ENCODE measurements at regions not wholly inside any gene's neighbourhood (a gene's known extent, or its start where the extent isn't known, plus 50 kb on each side); places are given as distances from the start of the nearest gene placed in this dataset.

DNA sequence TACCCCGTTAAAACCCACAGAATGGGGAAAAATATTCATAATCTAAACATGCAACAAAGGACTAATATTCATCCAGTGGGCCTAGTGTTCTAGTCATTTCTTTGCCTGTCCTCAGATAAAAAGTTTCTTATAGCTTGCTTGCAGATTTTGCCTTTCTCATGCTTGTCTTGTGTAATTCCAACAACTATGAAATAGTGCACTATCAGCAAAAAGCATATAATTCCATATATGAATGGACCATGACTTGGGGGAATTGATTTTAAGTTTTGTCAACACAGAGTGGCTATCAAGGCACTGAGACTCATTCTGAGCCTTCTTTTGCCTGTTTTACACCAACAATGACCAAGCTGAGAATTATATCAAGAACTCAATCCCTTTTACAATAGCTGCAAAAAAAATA is 278.6 kb upstream of the GPR149 start:
- TF ChIP-seq, protein P1, sequence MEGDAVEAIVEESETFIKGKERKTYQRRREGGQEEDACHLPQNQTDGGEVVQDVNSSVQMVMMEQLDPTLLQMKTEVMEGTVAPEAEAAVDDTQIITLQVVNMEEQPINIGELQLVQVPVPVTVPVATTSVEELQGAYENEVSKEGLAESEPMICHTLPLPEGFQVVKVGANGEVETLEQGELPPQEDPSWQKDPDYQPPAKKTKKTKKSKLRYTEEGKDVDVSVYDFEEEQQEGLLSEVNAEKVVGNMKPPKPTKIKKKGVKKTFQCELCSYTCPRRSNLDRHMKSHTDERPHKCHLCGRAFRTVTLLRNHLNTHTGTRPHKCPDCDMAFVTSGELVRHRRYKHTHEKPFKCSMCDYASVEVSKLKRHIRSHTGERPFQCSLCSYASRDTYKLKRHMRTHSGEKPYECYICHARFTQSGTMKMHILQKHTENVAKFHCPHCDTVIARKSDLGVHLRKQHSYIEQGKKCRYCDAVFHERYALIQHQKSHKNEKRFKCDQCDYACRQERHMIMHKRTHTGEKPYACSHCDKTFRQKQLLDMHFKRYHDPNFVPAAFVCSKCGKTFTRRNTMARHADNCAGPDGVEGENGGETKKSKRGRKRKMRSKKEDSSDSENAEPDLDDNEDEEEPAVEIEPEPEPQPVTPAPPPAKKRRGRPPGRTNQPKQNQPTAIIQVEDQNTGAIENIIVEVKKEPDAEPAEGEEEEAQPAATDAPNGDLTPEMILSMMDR (conservative IDR thresholded peaks at IDR 0.05; ENCODE audit: low read length) = no peak
- TF ChIP-seq EZH2phosphoT487 (IDR thresholded peaks at IDR 0.05; ENCODE audit: borderline replicate concordance) = no peak
